ENCODE measurements at regions not wholly inside any gene's neighbourhood (a gene's known extent, or its start where the extent isn't known, plus 50 kb on each side); places are given as distances from the start of the nearest gene placed in this dataset.

GRCh38 chr14:97432586-97432985 is 635.4 kb downstream of the VRK1 start:
- CTCF ChIA-PET: no interaction called here
- H3K4me1 Mint-ChIP-seq: peaks cover 3% of the 10 kb centered on the region; the same call in 1 of the 2 replicates
- no peaks in the 10 kb centered on the region for H3K36me3 Mint-ChIP-seq
- no peak overlapping the region for H3K4me3 Mint-ChIP-seq
- POLR2A ChIA-PET: no interaction called here
- ATAC-seq (no peak), DNase-seq (ENCODE audit: low spot score) (no peak)
- peaks cover 16% of the 10 kb centered on the region for H3K9me3 Mint-ChIP-seq
- H3K27me3 Mint-ChIP-seq (ENCODE audit: low read depth): no peaks in the 10 kb centered on the region
- TF ChIP-seq, protein P1, sequence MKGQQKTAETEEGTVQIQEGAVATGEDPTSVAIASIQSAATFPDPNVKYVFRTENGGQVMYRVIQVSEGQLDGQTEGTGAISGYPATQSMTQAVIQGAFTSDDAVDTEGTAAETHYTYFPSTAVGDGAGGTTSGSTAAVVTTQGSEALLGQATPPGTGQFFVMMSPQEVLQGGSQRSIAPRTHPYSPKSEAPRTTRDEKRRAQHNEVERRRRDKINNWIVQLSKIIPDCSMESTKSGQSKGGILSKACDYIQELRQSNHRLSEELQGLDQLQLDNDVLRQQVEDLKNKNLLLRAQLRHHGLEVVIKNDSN (CRISPR knock-in tag; IDR thresholded peaks at IDR 0.05): no peak
- TF ChIP-seq ZSCAN18 (CRISPR knock-in tag; IDR thresholded peaks at IDR 0.05) (no peak), ZNF512 (CRISPR knock-in tag; IDR thresholded peaks at IDR 0.05; ENCODE audit: borderline replicate concordance) (no peak), ZMAT4 (CRISPR knock-in tag; IDR thresholded peaks at IDR 0.05) (no peak), SMAD3 (CRISPR knock-in tag; IDR thresholded peaks at IDR 0.05; ENCODE audit: borderline replicate concordance) (no peak), HMGXB4 (CRISPR knock-in tag; IDR thresholded peaks at IDR 0.05) (no peak), ATF2 (CRISPR knock-in tag; IDR thresholded peaks at IDR 0.05; ENCODE audit: borderline replicate concordance, low read depth) (no peak), ELF4 (CRISPR knock-in tag; IDR thresholded peaks at IDR 0.05; ENCODE audit: low read depth) (no peak), NFATC4 (CRISPR knock-in tag; IDR thresholded peaks at IDR 0.05) (no peak)
- TF ChIP-seq, protein P2, sequence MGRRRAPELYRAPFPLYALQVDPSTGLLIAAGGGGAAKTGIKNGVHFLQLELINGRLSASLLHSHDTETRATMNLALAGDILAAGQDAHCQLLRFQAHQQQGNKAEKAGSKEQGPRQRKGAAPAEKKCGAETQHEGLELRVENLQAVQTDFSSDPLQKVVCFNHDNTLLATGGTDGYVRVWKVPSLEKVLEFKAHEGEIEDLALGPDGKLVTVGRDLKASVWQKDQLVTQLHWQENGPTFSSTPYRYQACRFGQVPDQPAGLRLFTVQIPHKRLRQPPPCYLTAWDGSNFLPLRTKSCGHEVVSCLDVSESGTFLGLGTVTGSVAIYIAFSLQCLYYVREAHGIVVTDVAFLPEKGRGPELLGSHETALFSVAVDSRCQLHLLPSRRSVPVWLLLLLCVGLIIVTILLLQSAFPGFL (CRISPR knock-in tag; IDR thresholded peaks at IDR 0.05; ENCODE audit: borderline replicate concordance): no peak
- TF ChIP-seq, protein P3, sequence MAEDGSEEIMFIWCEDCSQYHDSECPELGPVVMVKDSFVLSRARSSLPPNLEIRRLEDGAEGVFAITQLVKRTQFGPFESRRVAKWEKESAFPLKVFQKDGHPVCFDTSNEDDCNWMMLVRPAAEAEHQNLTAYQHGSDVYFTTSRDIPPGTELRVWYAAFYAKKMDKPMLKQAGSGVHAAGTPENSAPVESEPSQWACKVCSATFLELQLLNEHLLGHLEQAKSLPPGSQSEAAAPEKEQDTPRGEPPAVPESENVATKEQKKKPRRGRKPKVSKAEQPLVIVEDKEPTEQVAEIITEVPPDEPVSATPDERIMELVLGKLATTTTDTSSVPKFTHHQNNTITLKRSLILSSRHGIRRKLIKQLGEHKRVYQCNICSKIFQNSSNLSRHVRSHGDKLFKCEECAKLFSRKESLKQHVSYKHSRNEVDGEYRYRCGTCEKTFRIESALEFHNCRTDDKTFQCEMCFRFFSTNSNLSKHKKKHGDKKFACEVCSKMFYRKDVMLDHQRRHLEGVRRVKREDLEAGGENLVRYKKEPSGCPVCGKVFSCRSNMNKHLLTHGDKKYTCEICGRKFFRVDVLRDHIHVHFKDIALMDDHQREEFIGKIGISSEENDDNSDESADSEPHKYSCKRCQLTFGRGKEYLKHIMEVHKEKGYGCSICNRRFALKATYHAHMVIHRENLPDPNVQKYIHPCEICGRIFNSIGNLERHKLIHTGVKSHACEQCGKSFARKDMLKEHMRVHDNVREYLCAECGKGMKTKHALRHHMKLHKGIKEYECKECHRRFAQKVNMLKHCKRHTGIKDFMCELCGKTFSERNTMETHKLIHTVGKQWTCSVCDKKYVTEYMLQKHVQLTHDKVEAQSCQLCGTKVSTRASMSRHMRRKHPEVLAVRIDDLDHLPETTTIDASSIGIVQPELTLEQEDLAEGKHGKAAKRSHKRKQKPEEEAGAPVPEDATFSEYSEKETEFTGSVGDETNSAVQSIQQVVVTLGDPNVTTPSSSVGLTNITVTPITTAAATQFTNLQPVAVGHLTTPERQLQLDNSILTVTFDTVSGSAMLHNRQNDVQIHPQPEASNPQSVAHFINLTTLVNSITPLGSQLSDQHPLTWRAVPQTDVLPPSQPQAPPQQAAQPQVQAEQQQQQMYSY (CRISPR knock-in tag; IDR thresholded peaks at IDR 0.05): no peak
- no peak overlapping the region; the same call in 1 of the 2 replicates for H3K27ac Mint-ChIP-seq

All from WTC11 (cell line).